NCI-H2196 (cell line): ENCODE measurements at regions not wholly inside any gene's neighbourhood (a gene's known extent, or its start where the extent isn't known, plus 50 kb on each side); places are given as distances from the start of the nearest gene placed in this dataset.
A peak's percentile ranks its signal among the peaks of the same experiment; 100 is the strongest.
"Not testable (repeated sequence)": the region's sequence is repeated elsewhere in the genome, so short reads cannot be mapped to it uniquely, and the experiment has no call there.

ENCODE experiments used
- DNase-seq: peaks from one replicate; lab custom pipeline; 2025; ENCODE audit not compliant: unreplicated experiment; lab: John Stamatoyannopoulos, UW

- no peak for DNase-seq
Observed at GRCh38 chr2:161046876-161047275, 113.4 kb upstream of the TANK start.

GRCh38 chr2:161048317-161048716 lies 111.9 kb upstream of the TANK start:
- DNase-seq, result no peak

DNA sequence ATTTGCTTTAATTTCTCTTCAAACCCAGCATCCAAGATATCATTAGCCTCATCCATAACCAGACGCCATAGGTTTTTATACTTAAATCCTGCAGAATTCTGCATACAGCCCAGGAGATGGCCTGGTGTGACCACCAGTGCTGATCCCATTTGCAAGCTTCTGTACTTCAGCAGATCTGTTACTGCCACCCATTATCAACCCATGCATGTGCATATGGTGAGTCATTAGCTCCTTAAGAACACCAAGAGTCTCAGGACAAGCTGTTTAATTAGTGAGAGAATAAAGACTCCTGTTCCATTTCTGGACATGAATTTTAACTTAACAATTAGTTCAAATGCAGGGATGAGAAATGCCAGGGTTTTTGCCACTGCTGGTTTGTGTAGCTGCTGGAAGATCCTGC lies 110.7 kb upstream of the TANK start:
- no peak for DNase-seq

- DNase-seq, result no peak
Observed at GRCh38 chr2:161052214-161052613, 108.0 kb upstream of the TANK start.

GRCh38 chr2:161055289-161055688 lies 104.9 kb upstream of the TANK start:
- no peak for DNase-seq

- DNase-seq, result no peak
Observed at GRCh38 chr2:161059388-161059787, 100.8 kb upstream of the TANK start.

DNA sequence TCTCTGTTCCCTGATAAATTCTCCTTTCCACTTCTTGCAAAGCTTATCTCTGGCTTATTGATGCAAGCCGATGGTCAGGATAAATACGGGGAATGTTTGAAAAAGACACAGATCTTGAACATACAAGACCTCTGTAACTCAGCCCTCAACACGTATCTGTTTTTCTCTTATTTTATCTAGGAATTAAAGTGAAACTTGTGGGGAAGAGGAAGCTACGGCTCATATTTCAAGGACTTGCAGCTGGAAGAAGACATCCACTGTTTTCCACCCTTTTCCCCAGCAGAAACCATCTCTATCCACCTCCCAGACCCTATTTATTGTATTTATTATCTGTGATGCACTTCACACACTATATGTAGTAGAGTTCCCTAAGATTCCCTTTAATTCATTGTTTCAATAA lies 98.4 kb upstream of the TANK start:
- DNase-seq, result no peak

DNA sequence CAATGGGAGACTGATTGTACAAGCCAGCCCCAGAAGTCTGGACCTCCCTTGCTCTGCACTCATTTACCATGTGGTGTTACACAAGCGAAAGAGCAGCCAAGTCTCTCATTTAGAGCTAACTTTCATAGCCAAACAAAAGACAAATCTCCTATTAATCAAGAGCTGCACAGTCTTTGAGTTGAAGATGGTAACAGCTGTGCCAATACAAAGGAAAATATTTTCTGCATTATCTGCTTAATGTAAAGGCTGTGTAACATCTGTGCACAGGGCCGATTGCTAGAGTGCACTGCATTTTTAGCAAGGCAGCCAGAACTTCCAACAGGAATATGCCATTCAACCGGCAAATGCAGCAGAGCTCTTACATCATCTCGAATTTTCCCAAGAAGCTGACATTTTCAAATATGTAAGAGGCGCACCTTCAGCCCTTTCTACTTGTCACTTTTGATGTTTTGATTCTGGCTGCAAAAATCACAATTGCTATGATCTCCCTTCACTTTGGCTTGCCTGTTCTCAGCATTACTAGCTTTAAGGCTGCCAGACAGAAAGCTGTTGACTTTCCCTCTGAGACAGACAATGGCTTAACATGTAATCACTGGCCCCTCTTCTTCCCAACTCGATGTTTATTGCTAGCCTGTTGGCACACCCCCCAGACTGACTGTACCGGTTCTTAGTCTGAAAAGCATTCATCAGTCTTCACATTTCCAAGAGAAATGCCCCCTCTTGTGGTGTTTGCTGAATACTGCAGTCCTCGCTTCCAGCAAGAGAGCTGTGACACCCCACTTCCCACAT lies 96.9 kb upstream of the TANK start:
- peak; percentile 78 for DNase-seq

GRCh38 chr2:161063946-161064306 lies 96.3 kb upstream of the TANK start:
- no peak for DNase-seq

DNA sequence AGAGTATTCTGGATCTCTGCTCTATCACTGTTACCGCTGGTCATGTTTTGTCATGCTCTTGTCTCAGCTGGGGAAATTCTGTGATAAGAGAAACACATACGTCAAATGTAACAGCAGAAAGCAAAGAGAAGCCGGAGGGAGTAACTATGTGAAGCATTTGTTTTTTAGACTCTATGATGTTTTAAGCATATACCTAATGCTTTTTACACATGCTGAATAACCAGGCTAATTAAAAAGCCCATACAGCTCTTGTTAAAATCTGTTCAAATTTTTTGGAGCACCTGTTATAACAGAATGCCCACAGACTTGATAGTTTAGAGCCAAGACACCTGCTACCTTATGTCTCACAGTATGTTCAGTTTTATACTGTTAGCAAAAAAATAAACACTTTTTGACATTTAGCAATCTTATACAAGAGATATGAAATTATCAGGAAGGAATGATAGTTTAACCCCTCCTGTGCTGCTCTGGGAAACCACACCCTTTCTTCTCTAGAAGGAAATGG lies 92.3 kb upstream of the TANK start:
- DNase-seq, result no peak

- no peak for DNase-seq
Observed at GRCh38 chr2:161068670-161069069, 91.6 kb upstream of the TANK start.

GRCh38 chr2:161070693-161071479 lies 89.3 kb upstream of the TANK start:
- no peak for DNase-seq

- DNase-seq, result not testable (repeated sequence)
Observed at GRCh38 chr2:161072436-161072835, 87.8 kb upstream of the TANK start.

GRCh38 chr2:161075701-161076100 lies 84.5 kb upstream of the TANK start:
- no peak for DNase-seq

DNA sequence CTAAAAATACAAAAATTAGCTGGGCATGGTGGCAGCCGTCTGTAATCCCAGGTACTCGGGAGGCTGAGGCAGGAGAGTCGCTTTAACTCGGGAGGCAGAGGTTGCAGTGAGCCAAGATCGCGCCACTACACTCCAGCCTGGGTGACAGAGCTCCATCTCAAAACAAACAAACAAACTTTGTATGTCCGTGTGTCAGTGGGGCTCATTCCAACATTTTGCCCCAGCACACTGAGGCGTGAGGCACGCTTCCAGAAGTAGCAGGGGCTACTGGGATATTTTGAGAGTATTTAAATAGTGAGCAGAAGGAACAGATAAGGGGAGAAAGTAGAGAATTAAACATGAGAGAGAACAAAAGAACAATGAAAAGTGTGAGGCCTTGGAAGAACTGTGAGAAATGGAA lies 83.3 kb upstream of the TANK start:
- DNase-seq, result no peak

GRCh38 chr2:161077367-161078210 lies 82.6 kb upstream of the TANK start:
- no peak for DNase-seq

GRCh38 chr2:161078211-161078539 lies 82.1 kb upstream of the TANK start:
- DNase-seq, result no peak

DNA sequence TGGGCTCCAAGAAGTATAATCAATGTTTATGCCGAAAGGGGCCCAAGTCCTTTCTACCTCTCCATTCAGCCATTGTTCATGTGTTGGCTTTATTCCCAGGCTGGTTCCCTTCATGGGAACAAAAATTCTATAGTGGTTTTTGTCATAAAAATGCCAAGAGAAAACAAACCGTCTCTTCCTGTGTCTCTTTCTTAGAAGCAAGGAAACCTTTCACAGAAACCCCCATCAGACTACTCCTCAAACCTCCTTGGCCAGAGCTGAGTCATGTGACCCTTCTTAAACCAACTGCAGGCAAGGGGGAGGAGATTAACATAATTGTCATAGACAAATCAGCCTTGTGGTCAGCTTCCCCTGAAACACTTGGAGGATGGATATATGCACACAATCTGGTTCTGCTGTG lies 75.1 kb upstream of the TANK start:
- no peak for DNase-seq

- DNase-seq, result no peak
Observed at GRCh38 chr2:161088658-161089350, 71.4 kb upstream of the TANK start.

DNA sequence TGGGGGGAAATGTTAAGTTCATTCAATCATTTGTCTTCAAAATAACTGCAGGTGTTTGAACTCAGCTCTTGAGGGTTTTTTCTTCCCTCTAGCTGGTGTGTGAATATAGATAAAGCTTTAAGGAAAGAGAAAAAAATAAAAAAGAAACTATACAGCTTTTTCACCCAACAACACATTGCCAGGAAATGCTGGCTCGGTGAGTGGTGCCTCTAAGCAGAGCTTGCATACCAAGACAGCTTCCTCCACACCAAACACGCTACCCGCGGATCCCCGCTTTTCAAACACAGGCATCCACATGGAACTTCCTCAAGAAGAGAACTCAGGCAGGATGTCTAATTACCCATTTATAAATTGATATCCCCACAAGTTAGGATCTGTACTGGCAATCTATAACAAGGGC lies 69.8 kb upstream of the TANK start:
- DNase-seq, result no peak

GRCh38 chr2:161095314-161095713 lies 64.9 kb upstream of the TANK start:
- no peak for DNase-seq
